SK-N-MC (cell line): ENCODE measurements at regions not wholly inside any gene's neighbourhood (a gene's known extent, or its start where the extent isn't known, plus 50 kb on each side); places are given as distances from the start of the nearest gene placed in this dataset.

Source experiments
- EZH2 ChIP-seq: fragments of 200-600 bp; sonication (generic); IDR thresholded peaks from one replicate; pipeline ENCODE4 v1.6.1; 2017; ENCODE audit warnings: antibody characterized with exemption
- FOXP2 ChIP-seq: optimal IDR thresholded peaks from 2 replicates; pipeline ENCODE3; 2011; ENCODE audit warnings: mild to moderate bottlenecking, moderate library complexity; ENCODE audit not compliant: insufficient read depth; ENCODE audit errors: extremely low read length, control extremely low read depth
- POLR2AphosphoS5 ChIP-seq: IDR thresholded peaks from 2 replicates; pipeline ENCODE4 v1.6.1; 2012; ENCODE audit warnings: mild to moderate bottlenecking, low read depth, low read length, borderline replicate concordance

DNA sequence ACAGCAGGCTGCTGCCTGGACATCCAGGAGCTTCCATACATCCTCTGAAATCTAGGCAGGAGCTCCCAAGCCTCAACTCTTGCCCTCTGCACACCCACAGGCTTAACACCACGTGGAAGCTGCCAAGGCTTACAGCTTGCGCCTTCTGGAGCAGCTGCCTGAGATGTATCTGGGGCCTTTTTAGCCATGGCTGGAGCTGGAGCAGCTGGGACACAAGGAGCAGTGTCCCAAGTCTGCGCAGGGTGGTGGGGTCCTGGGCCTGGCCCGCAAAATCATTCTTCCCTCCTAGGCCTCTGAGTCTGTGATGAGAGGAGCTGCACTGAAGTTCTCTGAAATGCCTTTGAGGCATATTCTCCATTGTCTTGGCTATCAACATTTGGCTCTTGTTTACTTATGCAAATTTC is 255.0 kb downstream of the DLL1 start:
- TF ChIP-seq POLR2AphosphoS5: no peak
- TF ChIP-seq EZH2: no peak
- no peak for TF ChIP-seq FOXP2
